ENCODE measurements at regions not wholly inside any gene's neighbourhood (a gene's known extent, or its start where the extent isn't known, plus 50 kb on each side); places are given as distances from the start of the nearest gene placed in this dataset.
A peak's percentile ranks its signal among the peaks of the same experiment; 100 is the strongest.

DNA sequence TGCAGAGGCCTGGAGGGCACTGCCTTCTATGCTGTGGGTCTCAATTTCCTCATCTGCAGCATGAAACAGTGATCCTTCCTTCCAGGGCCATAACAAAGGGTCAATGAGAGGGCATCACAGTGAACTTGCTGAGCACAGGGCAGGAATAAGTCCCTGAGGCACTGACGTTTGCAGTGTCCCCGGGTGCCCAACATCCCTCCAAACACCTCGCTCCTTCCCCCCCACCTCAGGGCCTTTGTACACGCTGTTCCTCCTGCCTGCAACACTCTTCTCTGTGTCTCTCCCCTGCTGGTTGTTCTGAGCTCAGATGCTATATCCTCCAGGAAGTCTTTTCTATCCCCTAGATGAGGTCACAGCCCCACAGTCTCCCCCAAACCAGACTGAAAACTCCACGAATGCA is 59.7 kb upstream of the TCF20 start:
- Histone ChIP-seq H2AFZ (ENCODE audit: low read length) (no peak overlapping the region), H3K4me1 (ENCODE audit: insufficient read depth, low read length, poor library complexity, severe bottlenecking) (peaks cover 72% of the 10 kb centered on the region), H3K4me2 (ENCODE audit: low read depth, low read length, poor library complexity, severe bottlenecking) (no peak overlapping the region), H3K9me2 (replicated peaks; ENCODE audit: low read depth, low read length) (no peaks in the 10 kb centered on the region), H3K4me3 (ENCODE audit: low read length, poor library complexity, severe bottlenecking) (no peak overlapping the region), H3F3A (ENCODE audit: low read depth) (no peaks in the 10 kb centered on the region), H3K36me3 (ENCODE audit: insufficient read depth, low read length) (no peaks in the 10 kb centered on the region), H4K20me1 (ENCODE audit: insufficient read depth, low read length, poor library complexity, severe bottlenecking) (no peaks in the 10 kb centered on the region), H3K9me3 (ENCODE audit: insufficient read depth, low read depth, low read length) (no peaks in the 10 kb centered on the region), H3K27me3 (ENCODE audit: insufficient read depth, low read length, poor library complexity, severe bottlenecking) (no peaks in the 10 kb centered on the region), H3K79me2 (ENCODE audit: insufficient read depth, low read length) (peaks cover 42% of the 10 kb centered on the region), H3K9ac (ENCODE audit: low read depth, low read length, poor library complexity, severe bottlenecking) (peak overlapping the region; percentile 14)
- no peak for TF ChIP-seq EZH2phosphoT487 (IDR thresholded peaks at IDR 0.05; ENCODE audit: borderline replicate concordance)
- TF ChIP-seq, protein P1, sequence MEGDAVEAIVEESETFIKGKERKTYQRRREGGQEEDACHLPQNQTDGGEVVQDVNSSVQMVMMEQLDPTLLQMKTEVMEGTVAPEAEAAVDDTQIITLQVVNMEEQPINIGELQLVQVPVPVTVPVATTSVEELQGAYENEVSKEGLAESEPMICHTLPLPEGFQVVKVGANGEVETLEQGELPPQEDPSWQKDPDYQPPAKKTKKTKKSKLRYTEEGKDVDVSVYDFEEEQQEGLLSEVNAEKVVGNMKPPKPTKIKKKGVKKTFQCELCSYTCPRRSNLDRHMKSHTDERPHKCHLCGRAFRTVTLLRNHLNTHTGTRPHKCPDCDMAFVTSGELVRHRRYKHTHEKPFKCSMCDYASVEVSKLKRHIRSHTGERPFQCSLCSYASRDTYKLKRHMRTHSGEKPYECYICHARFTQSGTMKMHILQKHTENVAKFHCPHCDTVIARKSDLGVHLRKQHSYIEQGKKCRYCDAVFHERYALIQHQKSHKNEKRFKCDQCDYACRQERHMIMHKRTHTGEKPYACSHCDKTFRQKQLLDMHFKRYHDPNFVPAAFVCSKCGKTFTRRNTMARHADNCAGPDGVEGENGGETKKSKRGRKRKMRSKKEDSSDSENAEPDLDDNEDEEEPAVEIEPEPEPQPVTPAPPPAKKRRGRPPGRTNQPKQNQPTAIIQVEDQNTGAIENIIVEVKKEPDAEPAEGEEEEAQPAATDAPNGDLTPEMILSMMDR (conservative IDR thresholded peaks at IDR 0.05; ENCODE audit: low read length), result no peak

GRCh38 chr22:42329504-42329903 is 59.1 kb upstream of the TCF20 start:
- no peak overlapping the region for H3K4me2 ChIP-seq (ENCODE audit: low read depth, low read length, poor library complexity, severe bottlenecking)

DNA sequence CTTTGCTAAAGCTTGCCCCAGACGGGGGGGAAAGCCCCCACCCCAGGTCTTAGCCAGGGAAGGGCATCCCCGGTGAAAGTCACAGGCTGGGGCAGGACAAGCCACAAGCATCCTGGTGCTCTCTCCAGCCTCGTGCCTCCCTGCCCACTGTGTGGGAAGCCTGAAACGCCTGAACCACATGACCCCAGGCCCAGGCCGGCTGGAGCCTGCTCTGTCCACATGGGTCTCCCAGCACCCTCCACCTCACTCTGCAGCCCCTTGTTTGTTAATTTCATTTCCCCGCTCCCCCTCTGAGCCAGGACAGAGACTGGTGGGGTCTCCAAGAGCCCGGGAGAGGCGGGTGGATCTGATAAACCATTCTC is 58.3 kb upstream of the TCF20 start:
- H3K9me2 ChIP-seq (replicated peaks; ENCODE audit: low read depth, low read length), result no peaks in the 10 kb centered on the region
- H3K27me3 ChIP-seq (ENCODE audit: insufficient read depth, low read length, poor library complexity, severe bottlenecking), result no peaks in the 10 kb centered on the region
- no peak for TF ChIP-seq EZH2phosphoT487 (IDR thresholded peaks at IDR 0.05; ENCODE audit: borderline replicate concordance)
- TF ChIP-seq, protein P1 (conservative IDR thresholded peaks at IDR 0.05; ENCODE audit: low read length), result no peak
- H3K79me2 ChIP-seq (ENCODE audit: insufficient read depth, low read length), result peaks cover 48% of the 10 kb centered on the region
- H3F3A ChIP-seq (ENCODE audit: low read depth), result peaks cover 4% of the 10 kb centered on the region
- peaks cover 84% of the 10 kb centered on the region for H3K4me1 ChIP-seq (ENCODE audit: insufficient read depth, low read length, poor library complexity, severe bottlenecking)
- H3K9me3 ChIP-seq (ENCODE audit: insufficient read depth, low read depth, low read length), result no peaks in the 10 kb centered on the region
- no peak overlapping the region for H3K4me3 ChIP-seq (ENCODE audit: low read length, poor library complexity, severe bottlenecking)
- no peaks in the 10 kb centered on the region for H4K20me1 ChIP-seq (ENCODE audit: insufficient read depth, low read length, poor library complexity, severe bottlenecking)
- no peaks in the 10 kb centered on the region for H3K36me3 ChIP-seq (ENCODE audit: insufficient read depth, low read length)
- no peak overlapping the region for H3K4me2 ChIP-seq (ENCODE audit: low read depth, low read length, poor library complexity, severe bottlenecking)
- H3K9ac ChIP-seq (ENCODE audit: low read depth, low read length, poor library complexity, severe bottlenecking), result peak overlapping the region; percentile 27
- H2AFZ ChIP-seq (ENCODE audit: low read length), result no peak overlapping the region

More at GRCh38 chr22:42329504-42329903, 59.1 kb upstream of the TCF20 start:
- Histone ChIP-seq H3K79me2 (ENCODE audit: insufficient read depth, low read length) (peaks cover 42% of the 10 kb centered on the region), H3K4me1 (ENCODE audit: insufficient read depth, low read length, poor library complexity, severe bottlenecking) (peaks cover 78% of the 10 kb centered on the region), H4K20me1 (ENCODE audit: insufficient read depth, low read length, poor library complexity, severe bottlenecking) (no peaks in the 10 kb centered on the region), H3K9me3 (ENCODE audit: insufficient read depth, low read depth, low read length) (no peaks in the 10 kb centered on the region), H3F3A (ENCODE audit: low read depth) (peaks cover under 1% of the 10 kb centered on the region), H3K27me3 (ENCODE audit: insufficient read depth, low read length, poor library complexity, severe bottlenecking) (no peaks in the 10 kb centered on the region), H3K9me2 (replicated peaks; ENCODE audit: low read depth, low read length) (no peaks in the 10 kb centered on the region), H3K9ac (ENCODE audit: low read depth, low read length, poor library complexity, severe bottlenecking) (peak overlapping the region; percentile 14), H2AFZ (ENCODE audit: low read length) (no peak overlapping the region), H3K36me3 (ENCODE audit: insufficient read depth, low read length) (no peaks in the 10 kb centered on the region), H3K4me3 (ENCODE audit: low read length, poor library complexity, severe bottlenecking) (no peak overlapping the region)
- TF ChIP-seq, protein P1 (conservative IDR thresholded peaks at IDR 0.05; ENCODE audit: low read length), result no peak
- TF ChIP-seq EZH2phosphoT487 (IDR thresholded peaks at IDR 0.05; ENCODE audit: borderline replicate concordance), result no peak

All from Loucy (cell line).